NB4 (cell line): ENCODE measurements at regions not wholly inside any gene's neighbourhood (a gene's known extent, or its start where the extent isn't known, plus 50 kb on each side); places are given as distances from the start of the nearest gene placed in this dataset.

ENCODE experiments used
- POLR2A ChIP-seq: IDR thresholded peaks from 2 replicates; pipeline ENCODE4 v1.6.1; 2011; ENCODE audit warnings: mild to moderate bottlenecking; ENCODE audit not compliant: insufficient read length; ENCODE audit errors: extremely low read depth
- TF ChIP-seq, protein P1 (sequence below): IDR thresholded peaks from one replicate; pipeline ENCODE4 v1.5.1; 2012; ENCODE audit warnings: low read depth, low read length

DNA sequence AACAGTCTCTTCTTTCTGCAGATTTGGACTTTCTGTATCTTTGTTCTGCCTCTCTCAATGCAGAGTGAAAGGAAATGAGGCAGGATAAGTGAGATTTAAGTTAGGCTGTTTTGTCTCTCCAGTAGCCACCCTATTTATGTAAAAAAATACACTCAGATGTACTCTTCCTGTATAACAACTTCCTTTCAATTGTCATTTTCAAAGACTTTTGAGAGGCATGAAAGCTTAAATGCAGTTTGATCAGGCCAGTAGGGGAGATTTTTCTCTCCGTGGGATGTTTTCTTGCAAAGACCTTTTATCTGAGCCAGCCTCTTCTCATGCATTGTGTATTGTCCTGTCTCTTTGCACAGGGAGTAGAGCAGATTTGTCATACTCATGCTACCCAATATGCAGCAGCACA lies 166.8 kb downstream of the SLITRK5 start:
- TF ChIP-seq, protein P1, sequence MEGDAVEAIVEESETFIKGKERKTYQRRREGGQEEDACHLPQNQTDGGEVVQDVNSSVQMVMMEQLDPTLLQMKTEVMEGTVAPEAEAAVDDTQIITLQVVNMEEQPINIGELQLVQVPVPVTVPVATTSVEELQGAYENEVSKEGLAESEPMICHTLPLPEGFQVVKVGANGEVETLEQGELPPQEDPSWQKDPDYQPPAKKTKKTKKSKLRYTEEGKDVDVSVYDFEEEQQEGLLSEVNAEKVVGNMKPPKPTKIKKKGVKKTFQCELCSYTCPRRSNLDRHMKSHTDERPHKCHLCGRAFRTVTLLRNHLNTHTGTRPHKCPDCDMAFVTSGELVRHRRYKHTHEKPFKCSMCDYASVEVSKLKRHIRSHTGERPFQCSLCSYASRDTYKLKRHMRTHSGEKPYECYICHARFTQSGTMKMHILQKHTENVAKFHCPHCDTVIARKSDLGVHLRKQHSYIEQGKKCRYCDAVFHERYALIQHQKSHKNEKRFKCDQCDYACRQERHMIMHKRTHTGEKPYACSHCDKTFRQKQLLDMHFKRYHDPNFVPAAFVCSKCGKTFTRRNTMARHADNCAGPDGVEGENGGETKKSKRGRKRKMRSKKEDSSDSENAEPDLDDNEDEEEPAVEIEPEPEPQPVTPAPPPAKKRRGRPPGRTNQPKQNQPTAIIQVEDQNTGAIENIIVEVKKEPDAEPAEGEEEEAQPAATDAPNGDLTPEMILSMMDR, result no peak
- no peak for TF ChIP-seq POLR2A
